GM18505 (cell line): ENCODE measurements at regions not wholly inside any gene's neighbourhood (a gene's known extent, or its start where the extent isn't known, plus 50 kb on each side); places are given as distances from the start of the nearest gene placed in this dataset.
"Not testable (repeated sequence)": the region's sequence is repeated elsewhere in the genome, so short reads cannot be mapped to it uniquely, and the experiment has no call there.

Experiments
- ATAC-seq: cut with Tn5 transposase; IDR thresholded peaks from one replicate; pipeline ENCODE4 v1.9.1; 2021; ENCODE audit not compliant: unreplicated experiment
- POLR2A ChIP-seq: IDR thresholded peaks from 4 replicates; pipeline ENCODE4 v1.6.1; 2011; ENCODE audit warnings: borderline replicate concordance; ENCODE audit not compliant: insufficient read depth, insufficient read length; ENCODE audit errors: extremely low read depth

DNA sequence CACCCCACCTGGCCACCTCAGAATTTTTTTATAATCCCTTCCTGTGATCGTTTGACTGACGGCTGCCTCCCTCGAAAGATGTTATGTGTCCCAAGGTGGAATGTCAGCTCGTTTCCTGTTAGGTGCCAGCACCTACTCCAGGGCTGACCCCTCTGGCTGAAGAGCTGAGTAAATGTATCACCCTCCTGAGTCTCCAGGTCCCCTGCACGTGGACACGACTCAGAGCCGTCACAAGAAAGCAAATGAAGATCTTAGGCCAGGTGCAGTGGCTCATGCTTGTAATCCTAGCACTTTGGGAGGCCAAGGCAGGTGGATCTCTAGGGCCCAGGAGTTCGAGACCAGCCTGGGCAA, 273.2 kb downstream of the C16orf95 start:
- ATAC-seq: no peak
- TF ChIP-seq POLR2A: no peak

DNA sequence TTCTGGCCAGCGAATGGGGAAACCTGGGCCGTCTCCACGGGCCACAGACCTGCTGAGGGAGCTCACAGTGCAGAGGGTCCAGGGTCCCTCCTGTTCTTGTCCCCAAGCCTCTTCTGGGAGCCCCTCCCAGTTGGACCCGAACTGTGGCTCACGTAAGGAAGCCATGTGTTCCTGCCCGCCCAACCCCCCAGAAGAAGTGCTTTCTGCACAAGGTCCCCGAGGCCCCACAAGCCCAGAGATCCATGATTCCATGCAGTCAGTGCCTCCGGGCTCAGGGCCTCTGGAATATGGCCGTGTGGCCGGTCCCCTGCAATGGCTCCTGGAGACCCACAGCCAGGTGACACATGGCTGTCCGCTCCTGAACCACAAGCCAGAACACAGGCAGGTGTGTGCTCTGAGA, 272.4 kb downstream of the C16orf95 start:
- ATAC-seq: no peak
- TF ChIP-seq POLR2A: no peak

DNA sequence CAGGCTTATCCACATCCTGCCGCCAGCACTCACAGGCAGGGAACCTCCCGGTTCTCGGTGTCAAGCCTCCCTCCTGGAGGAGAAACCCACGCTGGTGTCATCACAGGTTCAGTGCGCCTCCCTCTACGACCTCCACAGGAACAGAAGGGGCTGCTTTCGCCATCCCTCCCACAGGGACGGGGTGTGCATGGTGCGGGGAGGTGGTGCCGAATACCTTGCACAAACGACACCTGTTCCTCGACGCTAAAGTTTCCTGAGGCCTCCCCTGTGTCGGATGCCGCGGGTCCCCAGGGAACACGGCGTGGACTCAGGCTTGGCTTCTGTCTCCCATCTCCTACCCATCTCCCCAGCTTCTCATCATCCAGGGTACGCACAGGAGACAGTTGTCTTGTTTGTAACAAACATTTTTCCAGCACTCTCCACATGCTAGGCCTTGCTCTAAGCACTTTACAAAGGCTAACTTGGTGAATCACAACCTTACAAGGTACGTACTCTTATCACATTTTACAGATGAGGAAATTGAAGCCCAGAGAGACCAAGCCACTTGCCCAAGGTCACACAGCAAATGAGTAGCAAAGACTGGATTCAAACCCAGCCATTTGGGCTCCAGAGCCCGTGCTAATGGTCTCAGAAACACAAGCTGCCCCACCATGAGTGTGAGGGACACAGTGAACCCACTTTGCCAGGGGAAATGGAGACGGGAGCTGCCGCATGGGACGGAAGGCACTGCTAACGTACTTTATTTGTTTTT, 271.6 kb downstream of the C16orf95 start:
- ATAC-seq: no peak
- TF ChIP-seq POLR2A: no peak

DNA sequence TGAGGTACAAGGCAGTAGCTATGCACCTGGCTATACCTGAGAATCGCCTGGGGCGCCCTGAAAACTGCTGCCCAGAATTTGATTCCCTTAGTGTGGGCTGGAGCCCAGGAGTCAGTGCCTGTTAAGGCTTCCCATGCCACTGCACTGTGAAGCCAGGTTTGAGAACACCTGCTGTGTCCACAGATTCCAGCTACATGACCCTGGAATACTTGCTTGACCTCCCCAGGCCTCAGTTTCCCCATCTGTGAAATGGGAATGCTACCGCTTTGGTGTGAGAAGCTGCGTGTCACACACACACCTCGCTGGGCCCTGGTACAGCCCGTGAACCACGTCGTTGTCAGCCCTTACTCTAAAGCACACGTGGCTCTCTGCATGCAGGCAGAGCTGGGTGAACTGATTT, 271.0 kb downstream of the C16orf95 start:
- no peak for ATAC-seq
- no peak for TF ChIP-seq POLR2A

DNA sequence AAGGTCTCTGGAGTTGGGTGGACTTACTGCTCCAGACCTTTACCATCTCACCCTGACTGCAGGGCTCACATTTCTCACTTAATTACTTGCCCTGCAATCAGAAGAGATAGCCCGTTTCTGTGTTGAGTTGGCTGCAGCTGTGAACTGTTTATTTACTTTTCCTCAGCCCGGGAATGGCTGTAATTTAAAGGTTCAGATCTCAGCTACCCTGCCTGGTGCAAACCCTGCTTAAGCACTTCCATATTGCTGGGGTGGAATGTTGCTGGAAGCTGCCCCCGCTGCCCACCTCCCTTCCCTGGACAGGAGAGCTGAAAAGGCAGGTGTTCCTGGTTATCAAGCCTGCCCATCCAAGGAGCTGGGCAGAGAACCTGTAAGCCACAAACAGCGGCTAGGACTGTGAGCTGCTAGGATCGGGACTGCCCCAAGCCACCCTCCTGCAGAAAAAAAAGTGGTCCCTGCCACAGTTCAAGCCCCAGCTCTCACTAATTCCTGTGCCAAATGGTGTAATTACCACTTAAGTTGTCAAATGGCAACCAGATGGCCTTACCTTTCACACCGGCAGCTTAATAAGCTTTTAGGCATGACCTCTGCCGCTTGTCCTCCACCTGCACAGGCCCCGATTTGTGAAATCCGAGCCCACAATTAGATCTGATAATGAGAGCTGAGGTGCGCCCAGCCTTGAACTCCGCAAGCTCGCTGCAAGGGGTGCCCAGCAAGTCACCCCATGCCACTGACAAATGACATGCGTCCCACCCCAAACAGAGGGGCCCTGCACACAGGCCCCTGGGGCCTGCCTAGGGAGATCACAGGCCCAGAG, 269.8 kb downstream of the C16orf95 start:
- ATAC-seq: no peak
- TF ChIP-seq POLR2A: no peak

DNA sequence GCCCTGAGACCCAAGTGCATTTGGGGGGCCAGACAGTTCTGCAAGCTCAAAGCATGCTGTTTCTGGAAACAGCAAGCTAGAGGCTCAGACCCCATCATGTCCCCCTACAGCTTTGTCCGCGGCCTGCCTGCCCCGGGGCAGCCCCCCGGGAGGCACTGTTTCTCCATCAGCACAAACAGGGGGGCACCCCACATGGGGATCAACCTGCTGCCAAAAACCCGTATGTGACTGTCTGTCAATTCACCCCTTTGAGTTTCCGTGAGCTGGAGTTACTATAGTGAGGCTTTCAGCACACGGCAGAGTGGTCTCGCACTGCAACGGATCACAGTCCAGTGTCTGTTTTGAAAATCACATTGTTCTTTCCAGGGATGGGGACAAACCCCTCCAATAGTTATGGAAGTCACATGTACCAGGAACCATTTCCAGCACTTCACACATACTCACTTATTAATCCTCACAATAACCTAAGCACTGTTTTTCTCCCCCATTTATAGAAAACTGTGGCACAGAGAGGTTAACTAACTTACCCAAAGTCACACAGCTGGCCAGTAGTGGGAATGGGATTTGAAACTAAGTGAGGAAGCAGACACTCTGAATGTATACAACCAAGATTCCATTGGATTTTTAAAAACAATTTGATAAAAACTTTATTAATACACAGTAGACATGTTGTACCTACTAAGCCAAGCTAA, 269.0 kb downstream of the C16orf95 start:
- TF ChIP-seq POLR2A: no peak
- no peak for ATAC-seq

DNA sequence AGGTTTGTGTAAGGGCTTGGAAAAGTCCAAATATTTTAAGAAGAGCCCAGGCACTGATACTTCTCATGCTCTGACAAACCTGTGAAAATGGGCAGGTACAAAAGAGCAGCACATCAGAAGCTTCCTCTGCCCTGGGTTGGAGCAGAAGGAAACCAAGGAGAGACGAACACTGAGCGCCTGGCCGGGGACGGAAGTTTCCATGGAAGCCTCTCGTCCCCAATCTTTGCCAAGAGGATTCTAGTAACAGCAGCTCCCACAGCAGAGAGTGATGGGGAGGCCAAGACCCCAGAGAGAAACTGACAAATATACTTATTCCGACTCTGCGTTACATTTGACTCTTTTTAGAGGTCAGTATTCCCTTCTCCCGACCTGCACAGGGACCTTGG, 268.5 kb downstream of the C16orf95 start:
- TF ChIP-seq POLR2A: no peak
- ATAC-seq: no peak

DNA sequence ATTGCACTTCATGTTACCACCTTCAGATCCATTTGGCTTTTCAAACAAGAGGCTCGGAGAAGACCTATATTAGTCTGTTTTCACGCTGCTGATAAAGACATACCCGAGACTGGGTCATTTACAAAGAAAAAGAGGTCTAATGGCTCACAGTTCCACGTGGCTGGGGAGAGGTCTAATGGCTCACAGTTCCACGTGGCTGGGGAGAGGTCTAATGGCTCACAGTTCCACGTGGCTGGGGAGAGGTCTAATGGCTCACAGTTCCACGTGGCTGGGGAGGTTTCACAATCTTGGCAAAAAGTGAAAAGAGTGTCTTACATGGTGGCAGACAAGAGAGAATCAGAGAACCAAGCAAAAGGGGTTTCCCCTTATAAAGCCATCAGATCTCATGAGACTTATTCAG, 268.0 kb downstream of the C16orf95 start:
- ATAC-seq: not testable (repeated sequence)

DNA sequence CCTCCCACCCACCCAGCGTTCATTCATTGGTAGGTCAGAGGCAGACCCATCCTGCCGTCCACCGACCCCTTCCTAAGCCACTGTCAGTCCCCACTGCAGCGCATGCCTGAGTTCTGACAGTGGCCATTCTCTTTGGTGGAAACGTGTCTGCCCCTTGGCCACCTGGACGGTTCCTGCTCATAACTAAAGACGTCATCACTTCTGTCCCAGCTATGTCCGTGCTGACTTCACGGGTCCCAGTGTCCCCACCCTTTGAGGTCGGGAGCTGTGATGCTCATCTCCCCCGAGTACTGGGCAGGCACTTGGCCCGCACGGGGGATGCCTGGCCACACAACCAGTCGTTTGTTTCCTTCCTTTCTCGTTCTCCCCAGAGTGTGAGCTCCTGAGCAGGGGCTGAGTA, 267.1 kb downstream of the C16orf95 start:
- TF ChIP-seq POLR2A: no peak
- no peak for ATAC-seq

DNA sequence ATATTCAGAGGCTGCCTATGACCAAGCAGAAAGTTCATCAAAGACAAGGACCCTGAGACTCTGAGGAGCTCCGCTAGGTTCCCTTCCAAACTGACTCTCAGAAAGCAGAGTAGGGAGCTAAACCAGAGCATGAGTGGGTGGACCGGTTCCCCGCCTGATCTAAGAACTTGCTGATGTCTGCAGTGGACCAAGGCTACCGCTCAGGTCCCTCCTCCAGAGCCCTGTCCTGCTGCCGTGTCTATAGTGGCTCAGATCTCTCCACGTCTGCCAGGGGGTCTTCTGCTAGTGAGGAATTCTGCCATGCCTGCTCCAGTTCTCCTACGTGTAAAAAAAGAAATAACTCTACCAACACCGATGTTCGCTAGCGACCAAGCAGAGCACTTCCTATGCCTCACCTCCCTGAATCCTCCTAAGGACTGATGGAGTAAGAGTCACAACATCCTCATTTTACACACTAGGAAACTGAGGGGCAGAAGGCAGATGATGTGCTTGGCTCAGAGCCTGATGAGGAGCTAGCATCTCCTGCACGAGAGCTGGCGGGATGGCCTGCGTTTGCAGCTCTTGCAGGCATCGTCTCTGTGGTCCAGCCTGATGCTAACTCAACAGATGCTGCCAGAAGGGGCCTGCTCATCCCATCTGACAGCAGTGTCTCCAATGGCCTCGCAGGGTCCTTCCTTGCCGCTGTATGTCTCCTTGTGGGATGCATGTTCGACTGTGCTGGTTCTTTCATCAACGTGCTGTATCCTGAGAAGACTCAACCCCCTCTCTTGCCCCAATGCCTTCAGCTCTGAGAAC, 265.5 kb downstream of the C16orf95 start:
- TF ChIP-seq POLR2A: no peak
- ATAC-seq: no peak

DNA sequence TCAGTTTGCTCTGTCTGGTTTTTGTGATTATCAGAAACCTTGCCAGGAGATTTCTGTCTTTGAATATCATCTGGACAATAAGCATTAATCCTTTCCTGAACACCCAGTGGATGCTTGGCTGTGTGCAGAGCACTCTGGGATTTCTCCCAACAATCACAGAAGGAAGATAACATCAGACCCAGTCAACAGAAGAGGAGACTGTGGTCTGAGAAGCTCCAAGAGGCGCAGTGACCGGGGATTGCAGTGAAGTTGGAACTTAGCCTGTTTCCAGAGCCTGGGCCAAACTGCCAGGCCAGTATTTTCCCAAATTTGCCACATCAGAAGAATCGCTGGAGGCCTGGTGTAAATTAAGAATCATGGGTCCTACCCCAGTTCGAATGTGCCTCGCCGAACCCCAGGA, 264.7 kb downstream of the C16orf95 start:
- ATAC-seq: no peak

DNA sequence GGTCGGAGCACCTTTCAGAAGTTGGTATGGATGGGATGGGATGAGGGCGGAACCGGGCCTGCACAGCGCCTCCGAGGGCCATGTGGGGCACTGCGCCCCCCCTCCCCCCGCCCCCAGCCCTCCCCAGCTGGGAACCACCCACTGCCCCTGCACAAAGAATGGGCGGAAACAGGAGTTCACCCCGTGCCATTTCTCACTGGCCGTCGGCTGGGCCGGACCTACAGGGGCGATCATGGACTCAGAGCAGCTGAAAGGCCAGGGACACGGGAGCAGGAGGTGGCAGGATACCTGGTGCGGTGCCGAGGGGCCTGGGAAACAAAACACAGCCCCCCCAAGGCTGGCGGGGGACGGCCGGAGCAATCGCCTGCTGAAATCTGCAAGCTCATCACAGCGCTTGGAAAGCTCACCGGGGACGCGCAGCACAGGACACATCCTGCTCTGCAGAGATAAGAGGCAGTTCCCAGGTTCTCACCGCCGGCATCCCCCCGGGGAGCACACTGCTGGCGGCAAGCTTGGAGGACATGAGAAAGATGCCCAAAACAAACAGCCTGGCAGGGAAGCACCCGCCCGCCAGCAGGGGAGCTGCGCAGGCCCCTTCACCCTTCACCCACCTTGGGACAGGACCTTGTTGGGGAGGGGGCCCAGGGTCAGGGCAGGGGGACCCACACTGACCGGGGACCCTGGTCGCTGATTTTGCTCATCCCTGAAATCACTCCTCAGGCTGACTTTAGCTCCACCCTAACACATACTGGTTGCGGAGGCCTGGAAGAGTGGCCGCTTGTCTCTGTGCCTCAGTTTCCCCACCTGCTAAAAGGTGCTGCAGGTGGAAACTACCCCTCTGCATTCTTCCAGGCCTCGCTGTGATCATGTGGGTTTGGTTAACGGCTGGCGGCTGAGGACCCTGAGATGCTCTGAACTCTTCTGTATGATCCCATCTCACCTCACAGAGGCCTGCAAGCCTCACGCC, 263.9 kb downstream of the C16orf95 start:
- ATAC-seq: no peak
- TF ChIP-seq POLR2A: no peak

More for the DNA sequence above, 264.7 kb downstream of the C16orf95 start:
- no peak for TF ChIP-seq POLR2A
